G401 (cell line): ENCODE measurements at regions not wholly inside any gene's neighbourhood (a gene's known extent, or its start where the extent isn't known, plus 50 kb on each side); places are given as distances from the start of the nearest gene placed in this dataset.

ENCODE experiments used
- DNase-seq: peaks from one replicate; pipeline ENCODE4 v3.0.0-alpha.2; 2015; ENCODE audit warnings: low spot score
- in situ Hi-C: cut with HindIII; loops from 2 replicates; pipeline ENCODE4 v1.10.0; 2016; ENCODE audit warnings: low sequenced_read_pairs, mixed read lengths

DNA sequence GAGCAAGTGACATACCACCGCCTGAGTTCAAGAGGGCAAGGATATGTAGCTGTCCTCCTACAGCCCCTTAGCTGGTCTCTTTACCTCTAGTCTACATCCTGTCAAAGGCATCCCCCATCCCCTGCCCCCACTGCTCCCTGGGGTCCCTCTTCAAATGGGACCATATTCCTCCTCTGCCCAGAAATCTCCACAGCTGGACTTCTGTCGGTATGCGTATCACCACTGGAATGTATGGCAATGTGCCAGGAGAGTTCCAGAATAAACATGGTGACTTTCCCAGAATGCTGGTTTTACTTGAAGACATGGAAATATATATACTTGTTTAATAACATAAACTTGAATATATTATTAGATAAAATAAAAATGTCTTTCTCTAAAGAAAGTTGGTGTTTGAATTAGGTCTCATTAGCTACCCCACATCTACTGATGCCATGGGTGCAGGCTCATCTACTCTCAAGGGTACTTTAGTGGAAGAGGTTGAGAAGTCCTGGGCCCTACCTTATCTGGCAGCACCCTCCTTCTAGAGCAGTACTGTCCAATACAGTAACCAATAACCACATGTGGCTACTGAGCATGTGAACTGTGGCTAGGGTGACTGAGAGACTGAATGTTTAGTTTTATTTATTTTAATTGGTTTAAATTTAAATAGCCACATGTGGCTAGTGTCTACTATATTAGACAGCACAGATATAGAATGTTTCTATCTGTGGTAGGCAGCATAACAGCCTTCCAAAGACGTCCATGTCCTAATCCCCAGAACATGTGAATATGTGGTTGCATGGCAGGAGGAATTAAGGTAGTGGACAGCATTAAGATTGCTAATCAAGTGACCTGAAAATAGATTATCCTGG, 181.7 kb upstream of the SLC30A5 start:
- no peak for DNase-seq
- in situ Hi-C loops: no loop called here

DNA sequence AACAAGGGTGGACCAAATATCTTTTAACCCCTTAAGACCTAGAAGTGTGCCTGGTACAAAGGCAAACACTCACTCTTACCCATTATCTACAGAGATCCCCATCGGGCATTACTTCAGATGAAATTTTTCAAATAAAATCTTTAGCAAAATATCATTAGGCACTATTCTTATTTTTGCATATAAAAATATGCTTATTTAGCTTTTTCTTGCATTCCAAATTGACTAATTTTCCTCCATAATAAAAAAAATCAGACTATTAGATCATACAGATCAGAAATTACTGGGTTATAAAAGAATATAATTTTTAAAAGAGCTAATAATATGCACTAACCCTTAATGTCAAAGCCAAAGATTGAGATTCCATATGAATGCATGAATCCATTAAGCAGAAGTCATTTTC, 178.7 kb upstream of the SLC30A5 start:
- in situ Hi-C loops: no loop called here
- no peak for DNase-seq

GRCh38 chr5:68918306-68918705, 175.5 kb upstream of the SLC30A5 start:
- in situ Hi-C loops: no loop called here
- no peak for DNase-seq

- no peak for DNase-seq
- in situ Hi-C loops: no loop called here
Measured at GRCh38 chr5:68919988-68920490, 173.8 kb upstream of the SLC30A5 start.

DNA sequence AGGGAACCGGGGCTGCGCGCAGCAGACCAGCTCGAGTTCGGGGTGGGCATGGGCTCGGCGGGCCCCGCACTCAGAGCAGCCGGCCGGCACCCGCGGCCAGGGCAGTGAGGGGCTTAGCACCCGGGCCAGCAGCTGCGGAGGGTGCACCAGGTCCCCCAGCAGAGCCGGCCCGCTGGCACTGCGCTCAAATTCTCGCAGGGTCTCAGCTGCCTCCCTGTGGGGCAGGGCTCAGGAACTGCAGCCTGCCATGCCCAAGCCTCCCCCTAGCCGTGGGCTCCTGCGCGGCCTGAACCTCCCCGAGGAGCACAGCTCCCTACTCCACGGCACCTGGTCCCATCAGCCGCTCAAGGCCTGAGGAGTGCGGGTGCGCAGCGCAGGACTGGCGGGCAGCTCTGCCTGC, 172.9 kb upstream of the SLC30A5 start:
- DNase-seq: no peak
- in situ Hi-C loops: no loop called here

- in situ Hi-C loops: no loop called here
- DNase-seq: no peak
Measured at GRCh38 chr5:68922172-68922987, 171.4 kb upstream of the SLC30A5 start.

DNA sequence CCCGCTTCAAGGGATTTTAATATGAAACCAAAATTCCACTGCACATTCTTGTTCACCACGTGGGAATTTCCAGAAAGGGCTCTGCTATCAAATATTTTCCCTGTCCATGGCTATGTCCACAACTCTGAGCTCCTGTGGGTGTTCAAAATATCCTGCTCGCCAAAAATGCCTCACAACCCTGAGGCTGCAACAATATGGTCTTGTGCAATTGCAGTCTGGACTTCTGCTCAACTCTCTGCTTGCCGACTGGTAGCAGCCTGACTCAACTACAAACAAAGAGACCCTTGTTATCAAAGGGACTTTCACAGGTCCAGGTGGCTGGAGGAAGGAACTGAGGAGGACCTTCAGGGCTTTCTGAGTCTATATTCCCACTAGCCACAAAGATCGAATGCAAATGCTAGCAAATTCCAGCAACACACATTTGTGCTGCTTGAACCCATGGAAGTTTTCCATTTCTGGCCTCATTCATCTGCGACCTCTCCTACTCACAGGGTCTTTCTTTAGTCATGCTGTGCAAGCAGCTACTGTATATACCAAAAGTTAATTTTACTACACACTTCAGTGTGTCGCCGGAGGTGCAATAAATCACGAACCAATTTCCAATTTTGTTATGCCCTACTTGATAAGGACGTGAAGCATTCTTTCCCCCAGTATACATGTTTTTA, 169.2 kb upstream of the SLC30A5 start:
- in situ Hi-C loops: no loop called here
- no peak for DNase-seq

DNA sequence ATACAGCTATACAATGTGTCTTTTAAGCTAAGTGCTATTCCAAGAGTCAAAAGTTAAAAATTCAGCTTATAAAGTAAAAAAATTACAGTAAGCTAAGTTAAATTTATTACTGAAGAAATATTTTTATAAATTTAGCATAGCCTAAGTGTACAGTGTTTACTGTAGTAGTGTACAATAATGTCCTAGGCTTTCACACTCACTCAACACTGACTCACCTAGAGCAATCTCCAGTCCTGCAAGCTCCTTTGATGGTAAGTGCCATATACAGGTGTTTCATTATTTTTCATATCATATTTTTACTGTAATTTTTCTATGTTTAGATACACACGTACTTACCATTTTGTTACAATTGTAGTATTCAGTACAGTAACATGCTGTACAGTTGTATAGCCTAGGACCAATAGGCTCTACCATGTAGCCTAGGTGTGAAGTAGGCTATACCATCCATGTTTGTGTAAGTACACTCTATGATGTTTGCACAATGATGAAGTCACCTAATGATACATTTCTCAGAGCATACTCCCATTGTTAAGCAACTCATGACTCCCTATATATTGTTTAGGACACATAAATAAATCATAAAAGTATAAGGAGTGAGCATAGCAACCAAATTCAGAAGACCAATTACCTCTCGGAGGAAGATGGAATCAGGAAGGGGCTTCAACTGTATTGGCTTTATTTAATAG, 165.1 kb upstream of the SLC30A5 start:
- in situ Hi-C loops: no loop called here
- no peak for DNase-seq

DNA sequence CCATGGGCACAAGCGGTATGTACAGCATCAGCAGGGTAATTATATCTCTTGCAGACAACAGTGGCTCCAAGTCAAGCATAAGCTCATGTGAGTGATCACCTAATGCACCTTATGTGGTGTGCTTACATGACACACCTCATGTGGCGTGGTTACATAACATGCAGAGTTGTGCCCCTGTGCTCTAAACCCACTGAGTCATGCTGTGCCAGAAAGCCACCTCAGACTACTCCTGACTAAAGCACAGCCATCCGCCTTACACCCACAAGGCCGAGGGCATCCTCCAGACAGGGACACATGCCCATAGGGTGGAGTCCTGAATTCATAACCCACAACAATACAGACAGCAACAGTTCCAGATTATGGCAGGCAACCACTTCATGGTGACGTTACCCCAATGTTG, 163.7 kb upstream of the SLC30A5 start:
- in situ Hi-C loops: no loop called here
- DNase-seq: no peak

GRCh38 chr5:68932830-68933434, 160.9 kb upstream of the SLC30A5 start:
- DNase-seq: no peak
- in situ Hi-C loops: no loop called here

GRCh38 chr5:68942169-68942568, 151.6 kb upstream of the SLC30A5 start:
- in situ Hi-C loops: no loop called here
- no peak for DNase-seq

DNA sequence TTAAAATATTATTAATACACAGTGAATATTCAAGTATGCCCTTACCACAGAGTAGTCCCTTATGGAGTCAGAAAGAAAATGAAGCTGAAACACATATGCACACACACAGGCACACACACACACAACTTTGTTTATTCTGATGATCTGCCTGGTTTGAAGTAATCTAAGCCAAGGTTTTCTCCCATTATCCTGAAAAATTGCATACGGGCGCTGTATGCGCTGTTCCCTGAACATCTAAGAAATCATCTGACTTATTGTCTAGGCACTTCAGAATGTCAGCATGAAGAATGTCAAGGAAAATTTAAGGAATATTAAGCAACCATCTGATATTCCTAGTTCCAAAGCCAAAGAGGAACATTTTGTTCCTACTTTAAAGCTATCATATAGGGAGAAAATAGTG, 147.1 kb upstream of the SLC30A5 start:
- no peak for DNase-seq
- in situ Hi-C loops: no loop called here

DNA sequence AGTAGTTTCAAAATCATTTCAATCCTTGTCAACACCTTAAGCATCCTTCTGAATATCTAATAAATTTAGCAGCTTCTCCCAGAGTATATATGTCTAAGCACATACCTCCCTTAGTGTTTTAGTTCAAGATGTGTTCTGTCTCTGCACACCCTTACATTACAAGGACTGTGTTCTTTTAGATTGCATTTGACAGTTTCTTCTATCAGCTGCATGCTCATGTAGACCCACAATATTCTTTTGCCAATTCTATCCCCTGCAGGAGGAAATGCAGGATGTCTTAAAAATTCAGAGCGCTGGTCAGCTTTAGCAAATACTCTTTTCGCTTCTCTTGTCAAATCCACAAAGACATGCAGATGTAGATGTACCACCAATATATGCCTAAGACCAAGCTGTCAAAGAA, 145.8 kb upstream of the SLC30A5 start:
- DNase-seq: no peak
- in situ Hi-C loops: no loop called here

- in situ Hi-C loops: no loop called here
- DNase-seq: no peak
Measured at GRCh38 chr5:68949256-68949655, 144.6 kb upstream of the SLC30A5 start.

DNA sequence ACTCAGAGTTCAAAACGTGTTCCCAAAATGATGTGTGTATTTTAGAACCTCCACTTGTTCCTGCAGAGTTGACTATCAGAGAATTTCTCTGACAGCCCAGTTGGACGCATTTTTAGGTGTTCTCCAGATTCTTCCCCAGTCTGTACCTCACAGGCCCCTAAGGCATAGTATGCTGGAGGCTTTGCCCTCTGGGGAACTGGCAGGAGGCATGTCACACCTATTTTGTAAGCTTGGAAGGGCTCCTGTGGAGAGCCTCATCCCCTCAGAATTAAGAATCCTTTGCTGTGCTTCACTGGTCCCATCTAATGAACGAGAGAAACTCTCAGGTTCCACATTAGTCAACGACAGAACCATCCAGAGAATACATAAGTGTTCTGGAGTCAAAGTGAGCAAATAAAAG, 144.1 kb upstream of the SLC30A5 start:
- in situ Hi-C loops: no loop called here
- no peak for DNase-seq

DNA sequence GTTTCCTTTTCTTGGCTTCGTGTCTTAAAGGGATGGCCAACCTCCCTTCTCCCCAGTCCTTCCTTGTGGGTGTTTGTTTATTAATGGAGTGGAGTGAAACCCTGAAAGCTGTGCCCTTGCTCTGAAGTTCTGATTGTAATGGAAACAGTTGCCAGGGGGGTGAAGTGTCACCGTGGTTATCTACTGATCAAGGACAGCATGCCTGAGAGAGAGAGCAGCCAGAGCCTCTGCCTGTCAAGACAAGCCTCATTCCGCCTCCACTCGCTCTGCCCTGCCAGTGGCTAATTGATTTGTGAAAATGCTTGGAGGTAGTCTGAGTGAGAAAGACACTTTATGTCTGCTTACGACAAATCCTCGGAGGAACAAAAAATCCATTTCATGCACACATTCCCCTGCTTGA, 143.7 kb upstream of the SLC30A5 start:
- DNase-seq: no peak
- in situ Hi-C loops: no loop called here

- DNase-seq: no peak
- in situ Hi-C loops: no loop called here
Measured at GRCh38 chr5:68950930-68951329, 142.9 kb upstream of the SLC30A5 start.

- DNase-seq: no peak
- in situ Hi-C loops: no loop called here
Measured at GRCh38 chr5:68953231-68953874, 140.5 kb upstream of the SLC30A5 start.
